Endothelial cell (in vitro differentiated cells): ENCODE measurements at regions not wholly inside any gene's neighbourhood (a gene's known extent, or its start where the extent isn't known, plus 50 kb on each side); places are given as distances from the start of the nearest gene placed in this dataset.

Experiments
- DNase-seq: peaks from one replicate; pipeline ENCODE4 v3.0.0; 2021; ENCODE audit warnings: low spot score
- H3K27ac Mint-ChIP-seq: one replicate; pipeline ENCODE4 v1.8.0; 2021; ENCODE audit warnings: mixed read lengths, inconsistent platforms; ENCODE audit not compliant: unreplicated experiment
- H3K27me3 Mint-ChIP-seq: one replicate; pipeline ENCODE4 v1.8.0; 2021; ENCODE audit warnings: mild to moderate bottlenecking, moderate library complexity, mixed read lengths, inconsistent platforms; ENCODE audit not compliant: unreplicated experiment
- H3K36me3 Mint-ChIP-seq: one replicate; pipeline ENCODE4 v1.8.0; 2021; ENCODE audit warnings: mild to moderate bottlenecking, low read depth, mixed read lengths, inconsistent platforms; ENCODE audit not compliant: unreplicated experiment
- H3K4me1 Mint-ChIP-seq: one replicate; pipeline ENCODE4 v1.8.0; 2021; ENCODE audit warnings: mild to moderate bottlenecking, mixed read lengths, inconsistent platforms; ENCODE audit not compliant: unreplicated experiment
- H3K4me3 Mint-ChIP-seq: one replicate; pipeline ENCODE4 v1.8.0; 2021; ENCODE audit warnings: mild to moderate bottlenecking, mixed read lengths, inconsistent platforms; ENCODE audit not compliant: unreplicated experiment
- H3K9me3 Mint-ChIP-seq: one replicate; pipeline ENCODE4 v1.8.0; 2021; ENCODE audit warnings: mixed read lengths, inconsistent platforms; ENCODE audit not compliant: unreplicated experiment
- TF ChIP-seq, protein P1 (sequence below): fragments of 200-600 bp; sonication (generic); IDR thresholded peaks from one replicate; pipeline ENCODE4 v1.5.0; 2021; ENCODE audit warnings: antibody characterized with exemption; ENCODE audit not compliant: unreplicated experiment

DNA sequence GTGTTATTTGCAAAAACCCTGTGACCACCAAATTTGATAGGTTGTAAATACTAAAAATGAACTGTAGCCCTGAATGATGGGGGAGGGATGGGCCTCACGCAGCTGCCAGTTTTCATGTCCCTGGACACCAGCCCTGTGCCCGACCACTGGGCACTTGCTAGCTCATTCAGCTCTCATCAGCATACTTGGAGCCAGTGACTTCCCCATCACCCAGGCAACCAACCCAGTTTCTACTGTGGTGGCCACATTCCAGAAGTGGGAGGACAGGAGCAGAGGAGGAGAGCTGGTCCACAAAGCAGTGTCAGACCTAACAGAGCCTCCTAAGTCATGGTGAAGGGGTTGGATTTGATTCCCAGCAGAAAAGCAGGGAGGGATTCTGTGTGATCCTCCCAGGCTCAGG lies 128.2 kb downstream of the CPEB2 start:
- peaks cover 4% of the 10 kb centered on the region for H3K9me3 Mint-ChIP-seq
- TF ChIP-seq, protein P1, sequence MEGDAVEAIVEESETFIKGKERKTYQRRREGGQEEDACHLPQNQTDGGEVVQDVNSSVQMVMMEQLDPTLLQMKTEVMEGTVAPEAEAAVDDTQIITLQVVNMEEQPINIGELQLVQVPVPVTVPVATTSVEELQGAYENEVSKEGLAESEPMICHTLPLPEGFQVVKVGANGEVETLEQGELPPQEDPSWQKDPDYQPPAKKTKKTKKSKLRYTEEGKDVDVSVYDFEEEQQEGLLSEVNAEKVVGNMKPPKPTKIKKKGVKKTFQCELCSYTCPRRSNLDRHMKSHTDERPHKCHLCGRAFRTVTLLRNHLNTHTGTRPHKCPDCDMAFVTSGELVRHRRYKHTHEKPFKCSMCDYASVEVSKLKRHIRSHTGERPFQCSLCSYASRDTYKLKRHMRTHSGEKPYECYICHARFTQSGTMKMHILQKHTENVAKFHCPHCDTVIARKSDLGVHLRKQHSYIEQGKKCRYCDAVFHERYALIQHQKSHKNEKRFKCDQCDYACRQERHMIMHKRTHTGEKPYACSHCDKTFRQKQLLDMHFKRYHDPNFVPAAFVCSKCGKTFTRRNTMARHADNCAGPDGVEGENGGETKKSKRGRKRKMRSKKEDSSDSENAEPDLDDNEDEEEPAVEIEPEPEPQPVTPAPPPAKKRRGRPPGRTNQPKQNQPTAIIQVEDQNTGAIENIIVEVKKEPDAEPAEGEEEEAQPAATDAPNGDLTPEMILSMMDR: no peak
- no peaks in the 10 kb centered on the region for H3K4me1 Mint-ChIP-seq
- peaks cover 3% of the 10 kb centered on the region for H3K27me3 Mint-ChIP-seq
- no peak for DNase-seq
- peaks cover 5% of the 10 kb centered on the region for H3K36me3 Mint-ChIP-seq
- H3K4me3 Mint-ChIP-seq: no peak overlapping the region
- H3K27ac Mint-ChIP-seq: no peak overlapping the region

DNA sequence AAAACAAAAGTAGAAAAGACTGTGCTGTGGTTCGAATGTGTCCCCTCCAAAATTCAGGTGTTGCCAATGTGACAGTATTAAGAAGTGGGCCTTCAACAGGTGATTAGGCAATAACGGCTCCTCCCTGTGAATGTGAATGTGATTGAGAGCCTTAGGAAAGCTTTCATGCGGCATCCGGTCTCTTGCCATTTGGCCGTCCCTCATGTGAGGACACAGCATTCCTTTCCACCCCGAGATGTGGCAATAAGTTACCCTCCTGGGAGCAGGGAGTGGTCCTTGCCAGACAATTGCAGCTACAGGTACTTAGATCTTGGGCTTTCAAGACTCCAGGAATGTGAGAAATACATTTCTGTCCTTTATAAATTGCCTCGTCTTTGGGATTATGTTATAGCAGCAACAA lies 129.3 kb downstream of the CPEB2 start:
- DNase-seq: no peak
- H3K4me3 Mint-ChIP-seq: no peak overlapping the region
- H3K4me1 Mint-ChIP-seq: no peaks in the 10 kb centered on the region
- peaks cover 4% of the 10 kb centered on the region for H3K9me3 Mint-ChIP-seq
- H3K27ac Mint-ChIP-seq: no peak overlapping the region
- peaks cover 5% of the 10 kb centered on the region for H3K36me3 Mint-ChIP-seq
- TF ChIP-seq, protein P1: no peak
- peaks cover 3% of the 10 kb centered on the region for H3K27me3 Mint-ChIP-seq

DNA sequence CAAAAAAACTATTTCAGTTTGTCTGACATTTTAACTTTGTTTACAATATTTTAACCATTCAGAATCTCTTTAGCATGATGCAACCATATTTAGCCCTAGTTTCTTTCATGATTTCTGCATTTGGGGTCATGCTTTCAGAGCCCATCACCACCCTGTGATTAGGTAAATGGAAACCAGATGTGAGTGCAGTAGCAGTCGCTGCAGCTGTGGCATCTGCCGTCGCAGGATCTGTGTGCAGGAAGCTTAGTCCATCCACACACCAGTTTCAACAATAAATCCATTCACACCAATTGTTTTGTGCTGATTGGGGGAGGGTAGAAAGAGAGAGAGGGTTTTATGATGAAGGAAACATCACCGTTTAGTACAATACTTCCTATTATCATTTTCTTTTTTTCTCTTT lies 130.5 kb downstream of the CPEB2 start:
- Mint-ChIP-seq H3K4me3 (no peak overlapping the region), H3K27ac (no peak overlapping the region), H3K9me3 (peaks cover 4% of the 10 kb centered on the region), H3K27me3 (peaks cover 5% of the 10 kb centered on the region), H3K4me1 (no peaks in the 10 kb centered on the region), H3K36me3 (peaks cover 5% of the 10 kb centered on the region)
- TF ChIP-seq, protein P1: no peak
- DNase-seq: no peak

DNA sequence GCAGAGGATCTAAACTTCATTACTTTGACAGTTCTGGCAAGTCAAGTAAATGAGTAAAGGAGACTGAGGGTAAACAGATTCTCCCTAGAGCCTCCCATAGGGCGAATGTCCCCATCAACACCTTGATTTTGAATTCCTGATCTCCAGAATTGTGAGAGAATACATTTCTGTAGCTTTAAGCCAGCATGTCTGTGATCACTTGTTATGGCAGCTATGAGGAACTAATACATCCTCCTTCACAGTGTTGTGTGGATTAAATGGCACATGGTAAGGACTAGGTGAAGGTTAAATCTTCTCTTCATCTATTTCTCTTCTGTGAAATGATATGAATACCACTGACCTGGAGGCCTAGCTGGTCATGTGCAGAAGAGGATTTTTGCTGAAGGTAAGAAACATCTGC lies 137.3 kb downstream of the CPEB2 start:
- H3K9me3 Mint-ChIP-seq: peaks cover 7% of the 10 kb centered on the region
- TF ChIP-seq, protein P1: no peak
- DNase-seq: no peak
- no peak overlapping the region for H3K27ac Mint-ChIP-seq
- H3K27me3 Mint-ChIP-seq: peaks cover 5% of the 10 kb centered on the region
- peaks cover 7% of the 10 kb centered on the region for H3K36me3 Mint-ChIP-seq
- no peaks in the 10 kb centered on the region for H3K4me1 Mint-ChIP-seq
- H3K4me3 Mint-ChIP-seq: no peak overlapping the region

DNA sequence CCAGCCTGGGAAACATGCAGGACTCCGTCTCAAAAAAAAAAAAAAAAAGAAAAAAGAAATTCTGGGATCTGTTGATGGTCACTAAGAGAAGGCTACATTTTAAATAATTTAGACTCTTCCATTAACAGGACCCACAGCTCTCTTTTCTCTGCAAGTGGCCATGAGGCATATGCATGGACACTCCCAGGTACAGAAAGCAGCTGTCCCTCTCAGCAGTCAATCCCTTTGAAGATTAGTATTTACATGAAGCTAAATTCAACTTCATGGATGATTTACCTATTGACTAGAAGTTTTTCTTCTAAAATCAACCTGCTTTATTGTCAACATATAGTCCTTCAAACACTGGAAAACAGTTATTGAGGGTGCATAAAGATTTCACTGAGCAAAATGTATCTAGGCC lies 139.9 kb downstream of the CPEB2 start:
- Mint-ChIP-seq H3K9me3 (peaks cover 5% of the 10 kb centered on the region), H3K4me3 (no peak overlapping the region), H3K4me1 (peaks cover 8% of the 10 kb centered on the region), H3K27me3 (peaks cover 2% of the 10 kb centered on the region), H3K36me3 (peaks cover 4% of the 10 kb centered on the region), H3K27ac (no peak overlapping the region)
- TF ChIP-seq, protein P1: no peak
- DNase-seq: no peak
